Body of pancreas (tissue), 4 donors: ENCODE measurements at regions not wholly inside any gene's neighbourhood (a gene's known extent, or its start where the extent isn't known, plus 50 kb on each side); places are given as distances from the start of the nearest gene placed in this dataset.

Source experiments
- ATAC-seq: fragments of 150-250 bp; one replicate; pipeline ENCODE4 v1.9.1; 2016
- DNase-seq, 4 donors: peaks; one replicate each; pipeline ENCODE4 v3.0.0-alpha.2; 2019
- H3K27ac ChIP-seq, 4 donors: fragments of 200-600 bp; sonication (generic); 1 replicate in 3 of 4; 2 replicates in 1 of 4; pipeline versions ENCODE4 v1.5.1 to v1.6.1; 2016 to 2019; ENCODE audit warnings: mild to moderate bottlenecking in 1 of 4, mixed read lengths in 1 of 4, moderate library complexity in 1 of 4
- H3K27me3 ChIP-seq, 2 donors: fragments of 200-600 bp; sonication (generic); one replicate each; pipeline ENCODE4 v1.6.0; 2016; ENCODE audit warnings: mild to moderate bottlenecking in 1 of 2
- H3K36me3 ChIP-seq, 2 donors: fragments of 200-600 bp; sonication (generic); replicated peaks in 1 of 2; 2 replicates each; pipeline ENCODE4 v1.5.1; 2016; ENCODE audit warnings: low read depth in 2 of 2; ENCODE audit not compliant: insufficient read depth in 1 of 2
- H3K4me1 ChIP-seq: fragments of 200-600 bp; sonication (generic); one replicate; pipeline ENCODE4 v1.6.0; 2016
- H3K4me3 ChIP-seq, 2 donors: fragments of 200-600 bp; sonication (generic); 1 replicate in 1 of 2; 2 replicates in 1 of 2; pipeline ENCODE4 v1.5.1; 2016 to 2019
- H3K9me3 ChIP-seq, 3 donors: fragments of 200-600 bp; sonication (generic); 1 replicate in 2 of 3; 2 replicates in 1 of 3; pipeline ENCODE4 v1.5.1; 2016
- CTCF ChIP-seq, 7 experiments: fragments of 450-650 bp in 4 of 7; fragments of 200-600 bp in 3 of 7; sonication (generic) in 3 of 7; IDR thresholded peaks; one replicate each; pipeline ENCODE4 v1.5.1; 2016 to 2019; ENCODE audit warnings: antibody characterized with exemption in 7 of 7
- POLR2A ChIP-seq, 3 donors: fragments of 450-650 bp; IDR thresholded peaks; one replicate each; pipeline ENCODE4 v1.6.1; 2016; ENCODE audit warnings: antibody characterized with exemption in 3 of 3, mild to moderate bottlenecking in 2 of 3
- WGBS, 2 donors: methylation state at CpG; one replicate each; pipeline ENCODE4 v1.1.5; 2017; 5-methylcytosine and 5-hydroxymethylcytosine counted together
- intact Hi-C: fragments of 100-400 bp; cut with DNase I; formaldehyde crosslinking; loops from one replicate; pipeline ENCODE4 v1.15.1; 2023

- Histone ChIP-seq H3K27ac (no peak overlapping the region), H3K4me1 (no peaks in the 10 kb centered on the region), H3K36me3 (no peaks in the 10 kb centered on the region), H3K4me3 (no peak overlapping the region), H3K27me3 (no peaks in the 10 kb centered on the region), H3K9me3 (no peaks in the 10 kb centered on the region)
- intact Hi-C loops, result no loop called here
- DNase-seq (no peak), ATAC-seq (no peak)
- no peak for TF ChIP-seq CTCF (IDR thresholded peaks at IDR 0.05)
- no peak for TF ChIP-seq POLR2A (IDR thresholded peaks at IDR 0.05)
- WGBS, 2 donors, result 47 to 51% methylated on average over 2 of the region's 2 CpGs
These were observed 204.6 kb upstream of the CD180 start for GRCh38 chr5:67401172-67401571.

GRCh38 chr5:67400752-67401151 is 204.2 kb upstream of the CD180 start:
- H3K27me3 ChIP-seq, result no peaks in the 10 kb centered on the region
- ATAC-seq (no peak), DNase-seq (no peak)
- no peak overlapping the region for H3K4me3 ChIP-seq
- no peaks in the 10 kb centered on the region for H3K4me1 ChIP-seq
- no peak overlapping the region for H3K27ac ChIP-seq
- no peaks in the 10 kb centered on the region for H3K9me3 ChIP-seq
- WGBS, 2 donors, result 58 to 73% methylated on average over 3 of the region's 3 CpGs
- intact Hi-C loops, result no loop called here
- H3K36me3 ChIP-seq, result no peaks in the 10 kb centered on the region
- TF ChIP-seq POLR2A (IDR thresholded peaks at IDR 0.05) (no peak), CTCF (IDR thresholded peaks at IDR 0.05) (no peak)

GRCh38 chr5:67395790-67396418 is 199.3 kb upstream of the CD180 start:
- Histone ChIP-seq H3K27me3 (no peaks in the 10 kb centered on the region), H3K4me3 (no peak overlapping the region), H3K4me1 (no peaks in the 10 kb centered on the region), H3K27ac (no peak overlapping the region), H3K9me3 (no peaks in the 10 kb centered on the region), H3K36me3 (no peaks in the 10 kb centered on the region)
- DNase-seq, result no peak
- TF ChIP-seq CTCF (IDR thresholded peaks at IDR 0.05) (no peak), POLR2A (IDR thresholded peaks at IDR 0.05) (no peak)
- ATAC-seq, result no peak
- intact Hi-C loops, result no loop called here
- WGBS, 2 donors, result 51 to 56% methylated on average over 2 of the region's 2 CpGs

GRCh38 chr5:67393211-67393610 is 196.6 kb upstream of the CD180 start:
- DNase-seq, result no peak
- no peak for ATAC-seq
- no peaks in the 10 kb centered on the region for H3K4me1 ChIP-seq
- H3K4me3 ChIP-seq, result no peak overlapping the region
- H3K27me3 ChIP-seq, result no peaks in the 10 kb centered on the region
- no peak for TF ChIP-seq CTCF (IDR thresholded peaks at IDR 0.05)
- TF ChIP-seq POLR2A (IDR thresholded peaks at IDR 0.05), result no peak
- no peaks in the 10 kb centered on the region for H3K9me3 ChIP-seq
- intact Hi-C loops, result no loop called here
- no peaks in the 10 kb centered on the region for H3K36me3 ChIP-seq
- H3K27ac ChIP-seq, result no peak overlapping the region

- Histone ChIP-seq H3K9me3 (no peaks in the 10 kb centered on the region), H3K36me3 (no peaks in the 10 kb centered on the region), H3K27ac (no peak overlapping the region), H3K4me3 (no peak overlapping the region), H3K4me1 (no peaks in the 10 kb centered on the region), H3K27me3 (no peaks in the 10 kb centered on the region)
- WGBS, 2 donors, result 50 to 56% methylated on average over 1 of the region's 1 CpG
- no peak for ATAC-seq
- intact Hi-C loops, result no loop called here
- TF ChIP-seq POLR2A (IDR thresholded peaks at IDR 0.05), result no peak
- no peak for TF ChIP-seq CTCF (IDR thresholded peaks at IDR 0.05)
- no peak for DNase-seq
These were observed 194.3 kb upstream of the CD180 start for GRCh38 chr5:67390935-67391334.
